Fibroblast of mammary gland (primary cell): ENCODE measurements at regions not wholly inside any gene's neighbourhood (a gene's known extent, or its start where the extent isn't known, plus 50 kb on each side); places are given as distances from the start of the nearest gene placed in this dataset.
"Not testable (repeated sequence)": the region's sequence is repeated elsewhere in the genome, so short reads cannot be mapped to it uniquely, and the experiment has no call there.

ENCODE experiments used
- DNase-seq: peaks from one replicate; pipeline ENCODE4 v3.0.0-alpha.2; 2010; ENCODE audit warnings: low read depth
- H3K4me3 ChIP-seq: 2 replicates; pipeline ENCODE4 v1.5.1; 2011; ENCODE audit warnings: low read depth, mild to moderate bottlenecking, low read length, moderate library complexity; ENCODE audit not compliant: control insufficient read depth
- TF ChIP-seq, protein P1 (sequence below): conservative IDR thresholded peaks from 2 replicates; pipeline ENCODE4 v1.5.1; 2011; ENCODE audit warnings: low read depth, low read length, inconsistent platforms; ENCODE audit not compliant: control insufficient read depth, insufficient read depth

DNA sequence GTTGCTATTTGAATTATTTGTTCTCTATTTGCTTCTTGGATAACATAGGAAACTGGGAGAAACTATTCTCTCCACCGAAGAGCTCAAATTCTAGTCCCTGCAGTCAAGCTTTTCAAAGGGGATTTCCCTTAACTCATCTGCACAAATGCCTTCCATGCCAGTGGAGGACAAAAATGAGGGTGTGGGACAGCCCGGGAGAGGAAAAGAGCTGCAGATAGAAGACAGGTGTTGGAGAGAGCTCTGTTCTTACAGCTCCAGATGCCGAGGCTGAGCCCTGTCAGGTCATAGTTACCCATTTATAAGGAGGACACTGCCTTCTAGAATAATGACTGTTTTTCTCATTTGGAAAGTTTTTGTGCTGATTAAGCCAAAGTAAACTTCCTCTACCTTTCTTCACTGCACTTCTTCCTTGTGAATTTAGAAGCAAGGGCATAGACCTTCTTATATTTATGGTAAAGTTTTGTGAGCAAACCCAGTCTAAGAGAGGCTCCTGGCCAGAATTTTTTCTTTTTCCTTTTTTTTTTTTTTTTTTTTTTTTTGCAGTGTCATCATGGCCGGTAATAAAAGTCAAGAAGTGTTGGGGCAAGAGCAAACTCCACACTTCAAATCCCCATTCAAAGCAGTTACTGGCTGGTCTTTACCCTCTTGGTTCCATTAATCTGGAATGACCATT is 177.2 kb downstream of the ABCC12 start:
- H3K4me3 ChIP-seq = no peak overlapping the region
- no peak for DNase-seq
- TF ChIP-seq, protein P1, sequence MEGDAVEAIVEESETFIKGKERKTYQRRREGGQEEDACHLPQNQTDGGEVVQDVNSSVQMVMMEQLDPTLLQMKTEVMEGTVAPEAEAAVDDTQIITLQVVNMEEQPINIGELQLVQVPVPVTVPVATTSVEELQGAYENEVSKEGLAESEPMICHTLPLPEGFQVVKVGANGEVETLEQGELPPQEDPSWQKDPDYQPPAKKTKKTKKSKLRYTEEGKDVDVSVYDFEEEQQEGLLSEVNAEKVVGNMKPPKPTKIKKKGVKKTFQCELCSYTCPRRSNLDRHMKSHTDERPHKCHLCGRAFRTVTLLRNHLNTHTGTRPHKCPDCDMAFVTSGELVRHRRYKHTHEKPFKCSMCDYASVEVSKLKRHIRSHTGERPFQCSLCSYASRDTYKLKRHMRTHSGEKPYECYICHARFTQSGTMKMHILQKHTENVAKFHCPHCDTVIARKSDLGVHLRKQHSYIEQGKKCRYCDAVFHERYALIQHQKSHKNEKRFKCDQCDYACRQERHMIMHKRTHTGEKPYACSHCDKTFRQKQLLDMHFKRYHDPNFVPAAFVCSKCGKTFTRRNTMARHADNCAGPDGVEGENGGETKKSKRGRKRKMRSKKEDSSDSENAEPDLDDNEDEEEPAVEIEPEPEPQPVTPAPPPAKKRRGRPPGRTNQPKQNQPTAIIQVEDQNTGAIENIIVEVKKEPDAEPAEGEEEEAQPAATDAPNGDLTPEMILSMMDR = no peak

DNA sequence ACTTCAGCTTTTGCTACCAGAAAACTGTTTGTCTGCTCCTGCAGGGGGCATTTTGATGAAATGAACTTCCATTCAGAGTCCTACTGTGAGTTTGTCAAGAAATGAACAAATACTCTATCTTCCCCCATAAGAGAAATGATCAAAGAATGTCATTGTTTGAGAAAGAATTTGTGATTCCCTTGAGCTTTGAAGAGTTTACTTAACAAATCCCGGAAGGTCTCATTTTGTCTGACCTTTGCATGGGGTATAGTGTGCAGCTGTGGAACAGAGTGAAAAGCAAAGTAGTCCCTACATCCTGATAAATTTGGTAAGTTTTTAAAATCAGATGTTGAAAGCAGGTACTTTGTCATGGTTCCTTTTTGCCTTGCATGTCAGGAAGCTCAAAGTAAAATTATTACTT is 178.0 kb downstream of the ABCC12 start:
- DNase-seq = no peak
- no peak overlapping the region for H3K4me3 ChIP-seq
- TF ChIP-seq, protein P1 = no peak

DNA sequence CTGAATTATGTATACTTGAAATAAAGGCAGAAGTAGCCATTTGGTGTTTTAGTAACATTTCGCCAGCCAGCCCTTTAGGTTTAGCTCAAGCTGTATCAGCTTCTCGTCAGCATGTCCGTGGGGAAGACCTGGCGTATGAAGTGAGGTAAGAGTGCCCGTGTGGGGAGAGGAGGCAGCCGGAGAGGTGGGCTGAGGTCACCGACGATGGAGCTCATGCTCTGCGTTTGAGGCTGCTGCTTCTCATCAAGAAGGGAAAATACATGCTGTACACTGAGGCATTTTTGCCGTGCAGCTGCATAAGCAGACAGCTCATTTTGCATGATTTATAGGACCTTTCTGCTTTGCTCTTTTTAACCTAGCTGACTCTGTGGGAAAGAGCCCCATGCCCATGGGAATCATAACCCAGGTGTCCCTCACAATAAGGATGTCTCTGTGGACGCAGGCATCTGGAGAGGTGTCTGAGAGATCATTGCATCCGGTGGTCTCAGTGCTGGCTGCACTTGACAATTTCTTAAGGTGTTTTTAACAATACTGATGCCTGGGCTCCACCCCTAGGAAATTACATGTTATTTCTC is 179.1 kb downstream of the ABCC12 start:
- TF ChIP-seq, protein P1 = no peak
- H3K4me3 ChIP-seq = no peak overlapping the region
- DNase-seq = no peak

DNA sequence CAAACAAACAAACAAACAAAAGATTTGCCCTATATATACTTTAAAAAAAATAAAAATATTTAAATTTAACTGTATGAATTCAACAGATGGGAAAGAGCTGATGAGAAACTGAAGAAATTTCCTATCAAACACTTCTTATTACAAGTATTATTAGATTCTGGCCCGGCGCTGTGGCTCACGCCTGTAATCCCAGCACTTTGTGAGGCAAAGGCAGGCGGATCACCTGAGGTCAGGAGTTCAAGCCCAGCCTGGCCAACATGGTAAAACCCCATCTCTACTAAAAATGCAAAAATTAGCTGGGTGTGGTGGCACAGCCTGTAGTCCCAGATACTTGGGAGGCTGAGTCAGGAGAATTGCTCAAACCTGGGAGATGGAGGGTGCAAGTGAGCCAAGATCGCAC is 180.8 kb downstream of the ABCC12 start:
- not testable (repeated sequence) for DNase-seq, H3K4me3 ChIP-seq

DNA sequence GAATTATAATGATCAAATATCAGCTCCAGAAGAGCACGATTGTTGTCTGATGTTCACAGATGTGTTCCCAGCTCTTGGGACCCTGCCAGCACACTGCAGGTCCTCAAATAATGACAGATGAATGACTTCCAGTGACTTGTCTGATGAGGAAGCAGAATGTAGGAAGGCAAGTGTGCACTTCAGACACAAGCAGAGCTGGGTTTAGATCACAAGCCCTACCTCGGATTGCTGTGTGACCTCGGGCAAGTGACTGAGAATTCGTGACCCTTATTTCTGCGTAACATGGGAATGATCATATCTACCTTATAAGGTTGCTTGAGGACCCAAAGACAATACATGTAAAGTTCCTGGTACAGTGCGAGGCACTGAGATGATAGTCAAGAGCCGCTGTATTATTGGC is 182.2 kb downstream of the ABCC12 start:
- no peak overlapping the region for H3K4me3 ChIP-seq
- TF ChIP-seq, protein P1 = no peak
- no peak for DNase-seq

DNA sequence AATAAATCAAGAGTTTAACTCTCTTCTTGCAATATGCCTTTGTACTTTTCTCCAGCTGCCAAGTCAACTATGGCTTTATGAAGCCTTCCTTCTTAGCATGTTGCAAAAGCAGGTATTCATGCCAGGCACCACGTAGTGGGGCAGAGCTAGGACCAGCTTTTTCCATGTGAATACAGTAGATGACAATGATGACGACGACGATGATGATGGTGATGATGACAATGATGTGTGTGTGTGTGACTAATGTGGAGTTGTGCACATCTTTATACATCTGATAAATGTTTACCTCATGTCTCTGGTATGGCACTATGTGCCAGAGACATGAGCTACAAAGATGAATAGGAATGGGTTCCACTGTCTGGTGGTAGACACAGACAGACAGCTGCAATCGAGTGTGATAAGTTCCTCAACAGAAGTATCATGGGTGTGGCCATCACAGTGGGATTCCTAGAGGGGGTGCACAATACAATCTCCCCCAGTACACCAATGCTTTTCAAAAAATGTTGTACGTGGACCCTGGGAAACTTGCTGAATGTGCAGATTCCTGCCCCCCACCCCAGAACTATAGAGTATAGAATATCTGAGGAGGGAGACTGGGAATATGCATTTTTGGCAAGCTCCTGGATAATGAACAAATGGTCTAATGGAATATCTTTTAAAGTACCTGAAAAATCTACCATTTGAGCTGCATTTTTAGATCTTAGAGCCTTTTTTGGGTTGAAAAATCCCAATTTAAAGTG is 183.4 kb downstream of the ABCC12 start:
- TF ChIP-seq, protein P1 = no peak
- DNase-seq = no peak
- H3K4me3 ChIP-seq = no peak overlapping the region

DNA sequence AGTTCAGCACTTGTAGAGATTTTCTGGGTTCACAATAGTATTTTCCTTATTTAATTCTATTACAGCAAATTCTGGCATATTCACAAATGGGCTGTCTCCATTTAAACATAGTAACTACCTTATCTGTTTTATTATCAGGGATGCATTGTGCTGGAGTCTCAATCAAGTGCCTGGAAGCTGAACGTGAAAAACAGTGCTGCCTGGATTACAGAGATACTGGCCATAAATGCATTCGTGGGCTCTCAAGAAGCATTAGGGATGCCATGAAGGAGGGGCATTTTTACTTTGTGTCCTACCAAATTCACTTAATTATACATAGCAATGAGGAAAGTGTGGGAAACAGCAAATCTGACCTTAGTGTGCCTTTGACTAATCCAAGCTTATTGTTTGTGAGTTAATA is 184.6 kb downstream of the ABCC12 start:
- no peak overlapping the region for H3K4me3 ChIP-seq
- no peak for DNase-seq
- TF ChIP-seq, protein P1 = no peak
